NT2/D1 (cell line): ENCODE measurements at regions not wholly inside any gene's neighbourhood (a gene's known extent, or its start where the extent isn't known, plus 50 kb on each side); places are given as distances from the start of the nearest gene placed in this dataset.
"Not testable (repeated sequence)": the region's sequence is repeated elsewhere in the genome, so short reads cannot be mapped to it uniquely, and the experiment has no call there.

ENCODE experiments used
- DNase-seq: peaks from one replicate; pipeline ENCODE4 v3.0.0-alpha.2; 2011; ENCODE audit warnings: low read depth, low spot score
- H3K27me3 ChIP-seq: 2 replicates; pipeline ENCODE4 v1.6.0; 2011; ENCODE audit warnings: mild to moderate bottlenecking; ENCODE audit not compliant: insufficient read length, insufficient read depth
- H3K36me3 ChIP-seq: 2 replicates; pipeline ENCODE4 v1.6.1; 2011; ENCODE audit warnings: mild to moderate bottlenecking, low read length, mixed read lengths; ENCODE audit not compliant: insufficient read depth, insufficient read length
- H3K4me1 ChIP-seq: 2 replicates; pipeline ENCODE4 v1.5.1; 2011; ENCODE audit not compliant: insufficient read depth, insufficient read length
- H3K4me3 ChIP-seq: 2 replicates; pipeline ENCODE4 v1.5.1; 2011; ENCODE audit warnings: low read depth; ENCODE audit not compliant: insufficient read length
- H3K9ac ChIP-seq: 2 replicates; pipeline ENCODE4 v1.6.0; 2011; ENCODE audit warnings: low read depth; ENCODE audit not compliant: insufficient read length
- H3K9me3 ChIP-seq: 2 replicates; pipeline ENCODE4 v1.5.1; 2011; ENCODE audit warnings: mild to moderate bottlenecking, low read length; ENCODE audit not compliant: insufficient read depth
- SUZ12 ChIP-seq: IDR thresholded peaks from 2 replicates; pipeline ENCODE4 v1.6.1; 2011; ENCODE audit not compliant: insufficient read length, insufficient read depth; ENCODE audit errors: extremely low read depth
- YY1 ChIP-seq: IDR thresholded peaks from 2 replicates; pipeline ENCODE4 v1.6.1; 2011; ENCODE audit not compliant: insufficient read length, insufficient read depth
- ZNF274 ChIP-seq: IDR thresholded peaks from 2 replicates; pipeline ENCODE4 v1.6.1; 2011; ENCODE audit warnings: mild to moderate bottlenecking, low read depth, low read length

DNA sequence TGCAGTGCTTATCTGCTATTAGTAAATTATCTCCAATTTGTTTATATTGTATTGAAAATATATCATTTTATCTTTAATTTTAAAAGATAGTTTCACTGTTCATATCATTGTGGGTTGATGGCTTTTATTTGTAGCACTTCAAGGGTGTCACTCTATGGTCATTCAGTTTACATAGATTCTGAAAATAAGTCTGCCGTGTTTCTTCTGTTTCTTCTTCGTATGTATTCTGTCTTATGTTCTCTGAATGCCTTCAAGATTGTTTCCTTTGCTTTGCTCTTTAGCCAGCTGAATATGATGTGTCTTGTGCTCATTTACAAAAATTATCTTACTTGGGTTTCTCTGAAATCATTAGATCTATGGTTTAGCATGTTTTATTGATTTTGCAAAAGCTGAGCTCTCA, 359.9 kb downstream of the CYLC2 start:
- H3K36me3 ChIP-seq: no peaks in the 10 kb centered on the region
- DNase-seq: no peak
- H3K4me3 ChIP-seq: no peak overlapping the region
- H3K9ac ChIP-seq: no peak overlapping the region
- H3K4me1 ChIP-seq: no peaks in the 10 kb centered on the region
- peaks cover 9% of the 10 kb centered on the region for H3K9me3 ChIP-seq
- TF ChIP-seq YY1 (no peak), SUZ12 (no peak), ZNF274 (no peak)
- H3K27me3 ChIP-seq: no peaks in the 10 kb centered on the region

DNA sequence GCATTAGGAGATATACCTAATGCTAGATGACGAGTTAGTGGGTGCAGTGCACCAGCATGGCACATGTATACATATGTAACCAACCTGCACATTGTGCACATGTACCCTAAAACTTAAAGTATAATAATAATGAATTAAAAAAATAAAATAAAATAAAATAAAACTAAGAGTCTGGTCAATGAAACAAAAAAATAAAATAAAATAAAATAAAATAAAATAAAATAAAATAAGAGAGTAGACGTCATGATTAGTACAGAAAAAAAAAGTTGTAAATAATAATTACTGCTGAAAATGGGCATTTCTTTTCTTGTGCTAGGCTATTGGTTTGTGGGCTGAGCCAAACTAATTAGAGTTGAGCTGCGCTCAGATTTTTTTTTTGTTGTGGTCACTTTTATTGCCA, 362.8 kb downstream of the CYLC2 start:
- H3K9ac ChIP-seq, H3K9me3 ChIP-seq, H3K36me3 ChIP-seq, H3K4me1 ChIP-seq, DNase-seq, H3K27me3 ChIP-seq, H3K4me3 ChIP-seq: not testable (repeated sequence)

- DNase-seq: no peak
- no peak for TF ChIP-seq SUZ12
- no peak for TF ChIP-seq ZNF274
- TF ChIP-seq YY1: no peak
- no peak overlapping the region for H3K4me3 ChIP-seq
- H3K27me3 ChIP-seq: no peaks in the 10 kb centered on the region
- H3K9me3 ChIP-seq: no peaks in the 10 kb centered on the region
- no peaks in the 10 kb centered on the region for H3K4me1 ChIP-seq
- H3K9ac ChIP-seq: no peak overlapping the region
- H3K36me3 ChIP-seq: no peaks in the 10 kb centered on the region
These were observed 366.8 kb downstream of the CYLC2 start for GRCh38 chr9:103361906-103362305.

GRCh38 chr9:103362986-103363385, 367.9 kb downstream of the CYLC2 start:
- no peak overlapping the region for H3K9ac ChIP-seq
- H3K9me3 ChIP-seq: no peaks in the 10 kb centered on the region
- no peak overlapping the region for H3K4me3 ChIP-seq
- no peaks in the 10 kb centered on the region for H3K4me1 ChIP-seq
- no peak for DNase-seq
- no peaks in the 10 kb centered on the region for H3K36me3 ChIP-seq
- no peaks in the 10 kb centered on the region for H3K27me3 ChIP-seq
- no peak for TF ChIP-seq ZNF274
- no peak for TF ChIP-seq SUZ12
- no peak for TF ChIP-seq YY1

DNA sequence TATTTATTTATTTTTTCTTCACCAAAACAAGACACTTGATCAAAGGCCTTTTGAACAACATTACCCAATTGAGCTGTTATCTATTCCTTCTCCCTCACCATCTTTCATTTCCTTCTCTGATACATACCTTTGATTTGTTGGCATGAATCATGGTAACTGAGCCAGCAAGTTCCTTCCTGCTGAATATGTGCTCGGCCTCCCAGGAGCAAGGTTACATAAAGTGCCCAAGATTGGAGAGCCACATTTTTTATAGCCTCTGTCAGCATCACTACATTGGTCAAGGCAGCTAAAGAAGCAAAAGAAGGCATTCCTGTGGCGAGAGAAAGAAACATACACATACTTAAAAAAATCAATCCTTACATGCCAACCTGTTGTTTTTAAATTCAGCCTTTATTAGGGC, 369.6 kb downstream of the CYLC2 start:
- DNase-seq: no peak
- no peak overlapping the region for H3K9ac ChIP-seq
- TF ChIP-seq ZNF274 (no peak), YY1 (no peak), SUZ12 (no peak)
- H3K4me1 ChIP-seq: no peaks in the 10 kb centered on the region
- H3K9me3 ChIP-seq: no peaks in the 10 kb centered on the region
- no peaks in the 10 kb centered on the region for H3K36me3 ChIP-seq
- no peak overlapping the region for H3K4me3 ChIP-seq
- no peaks in the 10 kb centered on the region for H3K27me3 ChIP-seq

- H3K4me1 ChIP-seq: no peaks in the 10 kb centered on the region
- no peaks in the 10 kb centered on the region for H3K27me3 ChIP-seq
- H3K36me3 ChIP-seq: no peaks in the 10 kb centered on the region
- H3K9me3 ChIP-seq: no peaks in the 10 kb centered on the region; the same call in 1 of the 2 replicates
- no peak for DNase-seq
- TF ChIP-seq YY1 (no peak), ZNF274 (no peak)
- H3K4me3 ChIP-seq: no peak overlapping the region
- H3K9ac ChIP-seq: no peak overlapping the region
These were observed 376.0 kb downstream of the CYLC2 start for GRCh38 chr9:103371152-103371551.

- no peak overlapping the region for H3K9ac ChIP-seq
- H3K4me3 ChIP-seq: no peak overlapping the region
- TF ChIP-seq ZNF274: no peak
- no peak for TF ChIP-seq YY1
- TF ChIP-seq SUZ12: no peak
- H3K4me1 ChIP-seq: no peaks in the 10 kb centered on the region
- H3K9me3 ChIP-seq: no peaks in the 10 kb centered on the region; the same call in 1 of the 2 replicates
- H3K36me3 ChIP-seq: no peaks in the 10 kb centered on the region
- no peak for DNase-seq
- H3K27me3 ChIP-seq: no peaks in the 10 kb centered on the region
These were observed 377.7 kb downstream of the CYLC2 start for GRCh38 chr9:103372828-103373227.

DNA sequence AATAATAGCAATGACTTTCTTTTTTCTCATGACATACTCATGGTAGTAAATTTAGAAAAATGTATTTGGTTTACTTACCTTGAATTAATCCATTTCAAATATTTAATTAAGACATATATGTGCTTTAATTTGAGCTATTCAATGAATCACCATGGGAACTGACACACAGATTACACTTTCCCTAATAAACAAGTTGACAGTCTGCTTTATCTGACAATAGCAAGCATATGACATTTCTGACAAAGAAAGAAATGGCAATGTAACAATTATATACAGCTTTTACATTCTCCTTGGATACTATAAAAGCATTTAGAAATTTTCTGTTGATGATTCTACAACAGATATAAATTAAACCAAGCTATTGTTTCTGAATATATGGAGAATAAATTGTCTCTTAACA, 382.5 kb downstream of the CYLC2 start:
- no peaks in the 10 kb centered on the region; the same call in 1 of the 2 replicates for H3K9me3 ChIP-seq
- DNase-seq: no peak
- no peak overlapping the region for H3K9ac ChIP-seq
- TF ChIP-seq YY1: no peak
- no peak for TF ChIP-seq ZNF274
- TF ChIP-seq SUZ12: no peak
- no peak overlapping the region for H3K4me3 ChIP-seq
- no peaks in the 10 kb centered on the region for H3K4me1 ChIP-seq
- no peaks in the 10 kb centered on the region for H3K27me3 ChIP-seq
- no peaks in the 10 kb centered on the region for H3K36me3 ChIP-seq
